ENCODE measurements at regions not wholly inside any gene's neighbourhood (a gene's known extent, or its start where the extent isn't known, plus 50 kb on each side); places are given as distances from the start of the nearest gene placed in this dataset.
"Not testable (repeated sequence)": the region's sequence is repeated elsewhere in the genome, so short reads cannot be mapped to it uniquely, and the experiment has no call there.

- H3K36me3 ChIP-seq (ENCODE audit: control insufficient read depth, insufficient read depth, low read length); DNase-seq; H3K9me3 ChIP-seq (ENCODE audit: control insufficient read depth, insufficient read depth, low read length); H3K4me3 Mint-ChIP-seq; H3K4me3 ChIP-seq (ENCODE audit: low read length); H3K27ac Mint-ChIP-seq; intact Hi-C loops (cut with micrococcal nuclease); H3K27ac ChIP-seq (ENCODE audit: low read length); H3K27me3 ChIP-seq (ENCODE audit: control insufficient read depth, insufficient read depth, low read length); H3K4me1 Mint-ChIP-seq; H3K4me1 ChIP-seq (ENCODE audit: control insufficient read depth, insufficient read depth, low read length); H3K36me3 Mint-ChIP-seq; H3K9me3 Mint-ChIP-seq; H3K27me3 Mint-ChIP-seq (ENCODE audit: low read depth in 2 of 2); ATAC-seq: not testable (repeated sequence)
- WGBS (ENCODE audit: insufficient coverage), result no CpG with 5 or more reads among the region's 3 CpGs
Measured at GRCh38 chrY:18866887-18867551, 93.5 kb upstream of the HSFY2 start.

GRCh38 chrY:18860856-18861255 lies 87.3 kb upstream of the HSFY2 start:
- intact Hi-C loops (cut with micrococcal nuclease); H3K27me3 ChIP-seq (ENCODE audit: control insufficient read depth, insufficient read depth, low read length); H3K36me3 ChIP-seq (ENCODE audit: control insufficient read depth, insufficient read depth, low read length); H3K36me3 Mint-ChIP-seq; H3K4me1 ChIP-seq (ENCODE audit: control insufficient read depth, insufficient read depth, low read length); H3K9me3 Mint-ChIP-seq; H3K27ac Mint-ChIP-seq; H3K9me3 ChIP-seq (ENCODE audit: control insufficient read depth, insufficient read depth, low read length); H3K4me3 Mint-ChIP-seq; H3K27ac ChIP-seq (ENCODE audit: low read length); ATAC-seq; H3K27me3 Mint-ChIP-seq (ENCODE audit: low read depth in 2 of 2); H3K4me1 Mint-ChIP-seq; H3K4me3 ChIP-seq (ENCODE audit: low read length); DNase-seq: not testable (repeated sequence)
- no CpG with 5 or more reads among the region's 3 CpGs for WGBS (ENCODE audit: insufficient coverage)

- H3K9me3 Mint-ChIP-seq; H3K4me3 ChIP-seq (ENCODE audit: low read length); DNase-seq; intact Hi-C loops (cut with micrococcal nuclease); ATAC-seq; H3K27me3 Mint-ChIP-seq (ENCODE audit: low read depth in 2 of 2); H3K27me3 ChIP-seq (ENCODE audit: control insufficient read depth, insufficient read depth, low read length); H3K4me1 Mint-ChIP-seq; H3K27ac ChIP-seq (ENCODE audit: low read length); H3K4me3 Mint-ChIP-seq; H3K4me1 ChIP-seq (ENCODE audit: control insufficient read depth, insufficient read depth, low read length); H3K36me3 Mint-ChIP-seq; H3K27ac Mint-ChIP-seq; H3K9me3 ChIP-seq (ENCODE audit: control insufficient read depth, insufficient read depth, low read length); H3K36me3 ChIP-seq (ENCODE audit: control insufficient read depth, insufficient read depth, low read length): not testable (repeated sequence)
- no CpG with 5 or more reads among the region's 2 CpGs for WGBS (ENCODE audit: insufficient coverage)
Measured at GRCh38 chrY:18858484-18859191, 85.1 kb upstream of the HSFY2 start.

DNA sequence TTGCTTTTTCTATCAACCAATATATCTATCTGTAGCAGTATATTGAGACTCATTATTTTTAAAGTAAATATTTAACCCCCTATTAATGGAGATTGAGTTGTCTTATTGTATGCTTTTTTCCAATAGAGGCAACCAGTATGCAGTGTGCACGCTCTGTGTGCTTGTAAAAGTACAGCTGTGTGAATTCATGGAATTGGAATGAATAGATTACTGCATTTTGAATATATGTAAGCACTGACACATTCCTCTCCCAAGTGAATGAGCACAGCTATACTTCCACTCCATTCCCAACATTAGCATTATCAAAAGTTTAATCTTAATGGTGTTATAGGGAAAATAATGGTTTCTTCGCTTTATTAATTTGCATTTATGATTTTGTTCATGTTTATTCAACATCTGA lies 81.6 kb upstream of the HSFY2 start:
- H3K27ac ChIP-seq (ENCODE audit: low read length); H3K27me3 Mint-ChIP-seq (ENCODE audit: low read depth in 2 of 2); H3K4me1 Mint-ChIP-seq; H3K36me3 Mint-ChIP-seq; H3K4me3 Mint-ChIP-seq; H3K4me3 ChIP-seq (ENCODE audit: low read length); intact Hi-C loops (cut with micrococcal nuclease); H3K9me3 ChIP-seq (ENCODE audit: control insufficient read depth, insufficient read depth, low read length); H3K27ac Mint-ChIP-seq; H3K27me3 ChIP-seq (ENCODE audit: control insufficient read depth, insufficient read depth, low read length); H3K36me3 ChIP-seq (ENCODE audit: control insufficient read depth, insufficient read depth, low read length); H3K4me1 ChIP-seq (ENCODE audit: control insufficient read depth, insufficient read depth, low read length); ATAC-seq; H3K9me3 Mint-ChIP-seq; DNase-seq: not testable (repeated sequence)
- no CpG with 5 or more reads among the region's 2 CpGs for WGBS (ENCODE audit: insufficient coverage)

DNA sequence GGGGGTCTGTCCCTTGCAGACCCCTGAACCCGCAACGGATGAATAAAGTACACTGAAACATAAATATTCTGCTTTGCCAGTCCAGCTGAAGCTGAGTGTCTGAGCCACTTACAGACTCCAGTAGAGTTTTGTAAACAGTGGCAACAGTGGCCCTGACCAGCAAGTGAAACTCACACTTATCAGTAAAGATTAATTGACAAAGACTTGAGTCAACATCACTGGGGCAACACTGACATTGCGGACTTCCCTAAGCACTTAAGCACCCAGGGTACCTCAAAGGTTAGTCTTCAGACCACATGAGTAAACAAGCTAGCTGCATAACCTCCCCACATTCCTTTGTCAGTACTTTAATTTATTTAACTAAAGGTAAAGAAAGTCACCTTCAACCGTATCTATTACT lies 79.8 kb upstream of the HSFY2 start:
- H3K4me3 ChIP-seq (ENCODE audit: low read length); H3K36me3 Mint-ChIP-seq; H3K9me3 Mint-ChIP-seq; H3K4me1 Mint-ChIP-seq; H3K4me1 ChIP-seq (ENCODE audit: control insufficient read depth, insufficient read depth, low read length); H3K9me3 ChIP-seq (ENCODE audit: control insufficient read depth, insufficient read depth, low read length); H3K4me3 Mint-ChIP-seq; H3K27ac ChIP-seq (ENCODE audit: low read length); H3K27me3 Mint-ChIP-seq (ENCODE audit: low read depth in 2 of 2); H3K27me3 ChIP-seq (ENCODE audit: control insufficient read depth, insufficient read depth, low read length); H3K36me3 ChIP-seq (ENCODE audit: control insufficient read depth, insufficient read depth, low read length); DNase-seq; ATAC-seq; intact Hi-C loops (cut with micrococcal nuclease); H3K27ac Mint-ChIP-seq: not testable (repeated sequence)
- no CpG with 5 or more reads among the region's 4 CpGs for WGBS (ENCODE audit: insufficient coverage)

GRCh38 chrY:18836643-18837042 lies 63.1 kb upstream of the HSFY2 start:
- H3K27me3 ChIP-seq (ENCODE audit: control insufficient read depth, insufficient read depth, low read length); H3K27ac ChIP-seq (ENCODE audit: low read length); H3K36me3 ChIP-seq (ENCODE audit: control insufficient read depth, insufficient read depth, low read length); H3K4me1 Mint-ChIP-seq; H3K4me1 ChIP-seq (ENCODE audit: control insufficient read depth, insufficient read depth, low read length); H3K27me3 Mint-ChIP-seq (ENCODE audit: low read depth in 2 of 2); DNase-seq; H3K27ac Mint-ChIP-seq; ATAC-seq; H3K36me3 Mint-ChIP-seq; H3K9me3 Mint-ChIP-seq; intact Hi-C loops (cut with micrococcal nuclease); H3K9me3 ChIP-seq (ENCODE audit: control insufficient read depth, insufficient read depth, low read length); H3K4me3 ChIP-seq (ENCODE audit: low read length); H3K4me3 Mint-ChIP-seq: not testable (repeated sequence)
- WGBS (ENCODE audit: insufficient coverage), result no CpG with 5 or more reads among the region's 6 CpGs
